Islet precursor cell (in vitro differentiated cells): ENCODE measurements at regions not wholly inside any gene's neighbourhood (a gene's known extent, or its start where the extent isn't known, plus 50 kb on each side); places are given as distances from the start of the nearest gene placed in this dataset.

Experiments
- DNase-seq: peaks from one replicate; pipeline ENCODE4 v3.0.0-alpha.2; 2018

DNA sequence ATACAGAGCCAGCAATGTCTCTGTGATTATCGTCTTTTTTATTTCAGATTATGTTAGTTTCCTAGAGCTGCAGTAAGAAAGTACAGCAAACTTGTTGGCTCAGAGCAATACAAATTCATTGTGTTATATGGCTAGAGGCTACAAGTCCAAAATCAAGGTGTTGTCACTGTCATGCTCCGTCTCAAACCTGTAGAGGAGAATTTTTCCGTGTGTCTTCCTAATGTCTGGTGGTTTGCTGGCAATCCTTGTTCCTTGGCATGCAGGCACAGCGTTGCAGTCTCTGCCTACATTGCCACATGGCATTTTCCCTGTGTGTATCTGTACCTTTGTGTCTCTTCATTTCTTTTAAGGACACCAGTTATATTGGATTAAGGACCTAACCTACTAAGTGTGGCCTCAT, 244.4 kb downstream of the LRRIQ3 start:
- no peak for DNase-seq

DNA sequence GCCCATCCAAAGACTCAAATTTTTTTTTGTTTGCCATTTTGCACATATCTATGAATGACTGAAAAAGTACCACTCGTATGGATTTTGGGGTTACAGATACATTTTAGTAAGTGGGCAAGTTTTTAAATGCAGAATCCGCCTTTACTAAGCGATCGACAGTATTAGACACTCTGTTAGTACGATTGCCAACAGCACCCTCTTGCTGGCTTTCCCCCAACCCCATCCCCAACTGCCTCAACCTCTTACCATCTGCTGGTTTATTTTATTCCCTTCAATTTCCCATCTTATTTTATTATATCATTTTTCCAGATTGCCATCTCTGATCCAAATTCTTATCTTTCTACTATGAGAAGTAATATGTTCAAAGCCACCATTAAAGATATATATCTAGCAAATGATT, 244.8 kb downstream of the LRRIQ3 start:
- DNase-seq = no peak

DNA sequence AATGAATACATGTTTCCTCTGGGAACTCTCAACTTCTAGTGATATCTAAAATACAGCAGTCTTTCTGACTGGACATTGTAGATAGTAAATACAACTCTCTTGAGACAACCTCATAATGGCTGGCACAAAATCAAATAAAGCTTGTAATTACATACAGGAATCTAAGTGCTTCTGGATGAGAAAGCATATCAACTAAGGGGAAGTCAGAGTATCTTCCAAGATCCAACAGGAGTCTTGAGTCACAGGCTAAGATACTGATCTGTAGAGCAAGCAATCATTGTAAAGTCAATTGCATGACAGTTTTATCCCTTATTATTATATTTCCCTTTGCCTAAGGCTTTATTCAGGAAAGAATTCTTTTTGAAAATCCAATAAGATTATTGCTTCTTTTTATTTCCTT, 249.9 kb downstream of the LRRIQ3 start:
- no peak for DNase-seq

DNA sequence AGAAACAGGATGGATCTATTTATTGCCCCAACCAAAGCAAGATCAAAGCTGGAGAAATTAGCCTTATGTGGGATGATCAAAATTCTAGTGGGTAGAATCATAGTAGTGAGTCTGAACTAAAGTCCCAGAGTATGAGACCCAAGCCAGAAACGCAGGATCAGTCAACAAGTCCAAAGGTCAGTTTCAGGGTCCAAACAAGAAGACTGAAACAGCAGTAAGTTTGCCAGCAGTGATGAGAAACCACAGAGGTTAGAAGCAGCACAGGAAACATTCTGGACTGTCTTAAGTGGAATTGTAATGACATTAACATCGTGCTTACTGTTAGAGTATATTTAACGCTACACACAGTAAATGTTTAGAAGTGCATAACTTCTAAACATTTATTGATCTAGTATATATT, 251.0 kb downstream of the LRRIQ3 start:
- DNase-seq = no peak

DNA sequence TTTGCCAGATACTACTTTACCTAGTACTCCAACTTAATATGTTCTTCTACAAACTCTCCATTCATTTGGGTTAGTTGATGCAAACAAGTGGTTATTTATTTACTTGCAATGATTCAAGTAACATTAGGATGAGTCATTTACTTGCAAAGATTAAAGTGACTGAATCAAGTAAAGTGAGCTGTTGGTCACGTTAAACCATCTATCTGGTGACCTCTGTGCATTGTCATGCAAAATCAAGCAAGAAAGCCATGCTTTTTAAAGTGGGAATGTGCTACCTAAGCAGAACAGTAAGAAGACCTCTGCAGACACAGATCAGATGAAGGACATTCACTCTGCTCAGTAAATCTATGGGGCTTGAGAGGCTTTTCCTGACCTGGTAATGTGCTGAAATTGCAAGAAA, 254.7 kb downstream of the LRRIQ3 start:
- DNase-seq = no peak

DNA sequence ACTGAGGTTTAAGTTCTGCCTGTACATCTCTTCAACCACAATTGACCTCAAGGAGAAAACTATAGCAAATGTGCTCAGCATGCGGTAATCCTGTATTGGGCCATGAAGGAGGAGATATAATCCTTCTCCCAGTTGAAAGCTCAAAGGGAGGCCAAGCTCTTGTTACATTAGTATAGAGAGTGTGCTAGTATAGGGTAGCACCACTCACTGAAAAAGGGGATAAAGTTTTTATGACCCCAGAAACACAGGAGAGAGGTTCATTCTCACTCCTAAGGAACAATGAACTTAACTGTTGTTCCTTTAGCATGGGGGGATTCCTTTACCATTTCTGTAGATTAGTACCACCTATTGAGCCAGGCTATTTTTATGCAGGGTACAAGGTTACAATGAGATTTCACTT, 267.7 kb downstream of the LRRIQ3 start:
- no peak for DNase-seq

DNA sequence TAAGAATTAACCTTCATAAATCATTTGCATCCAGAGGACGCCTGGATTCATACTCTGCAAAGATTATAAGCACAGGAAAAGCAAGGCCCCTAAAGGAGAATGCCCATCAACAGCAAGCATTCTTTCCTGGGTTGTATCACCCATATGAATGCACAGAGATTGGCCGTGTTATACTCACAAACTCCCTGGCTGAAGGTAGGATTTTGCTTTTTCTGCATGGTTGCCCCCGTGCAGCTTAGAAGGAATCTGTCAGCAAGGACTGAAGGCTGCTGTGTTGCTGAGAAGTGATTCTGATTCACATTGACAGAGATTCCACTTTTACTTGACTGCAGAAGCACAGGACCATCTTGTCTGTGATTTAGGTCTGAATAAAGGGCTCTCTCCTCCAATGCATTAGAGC, 283.0 kb downstream of the LRRIQ3 start:
- no peak for DNase-seq

DNA sequence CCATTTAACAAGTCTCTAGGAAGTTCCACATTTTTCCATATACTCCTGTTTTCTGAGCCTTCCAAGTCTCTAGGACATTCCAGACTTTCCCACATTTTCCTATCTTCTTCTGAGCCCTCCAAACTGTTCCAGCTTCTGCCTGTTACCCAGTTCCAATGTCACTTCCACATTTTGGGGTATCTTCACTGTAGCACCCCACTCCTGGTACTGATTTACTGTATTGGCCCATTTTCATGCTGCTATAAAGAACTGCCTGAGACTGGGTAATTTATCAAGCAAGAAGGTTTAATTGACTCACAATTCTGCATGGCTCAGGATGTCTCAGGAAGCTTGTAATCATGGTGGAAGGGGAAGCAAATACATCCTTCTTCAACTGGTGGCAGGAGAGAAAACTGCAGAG, 285.0 kb downstream of the LRRIQ3 start:
- no peak for DNase-seq

DNA sequence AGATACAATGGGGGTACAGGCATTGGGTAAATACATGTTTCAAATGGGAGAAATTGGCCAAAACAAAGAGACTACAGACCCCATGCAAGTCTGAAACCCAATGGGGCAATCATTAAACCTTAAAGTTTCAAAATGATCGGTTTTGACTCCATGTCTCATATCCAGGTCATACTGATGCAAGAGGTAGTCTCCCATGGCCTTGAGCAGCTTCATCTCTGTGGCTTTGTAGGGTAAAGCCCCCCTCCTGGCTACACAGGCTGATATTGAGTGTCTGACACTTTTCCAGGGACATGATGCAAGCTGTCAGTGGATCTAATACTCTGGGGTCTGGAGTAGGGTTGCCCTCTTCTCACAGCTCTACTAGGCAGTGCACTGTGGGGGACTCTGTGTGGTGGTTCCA, 286.1 kb downstream of the LRRIQ3 start:
- DNase-seq = no peak

DNA sequence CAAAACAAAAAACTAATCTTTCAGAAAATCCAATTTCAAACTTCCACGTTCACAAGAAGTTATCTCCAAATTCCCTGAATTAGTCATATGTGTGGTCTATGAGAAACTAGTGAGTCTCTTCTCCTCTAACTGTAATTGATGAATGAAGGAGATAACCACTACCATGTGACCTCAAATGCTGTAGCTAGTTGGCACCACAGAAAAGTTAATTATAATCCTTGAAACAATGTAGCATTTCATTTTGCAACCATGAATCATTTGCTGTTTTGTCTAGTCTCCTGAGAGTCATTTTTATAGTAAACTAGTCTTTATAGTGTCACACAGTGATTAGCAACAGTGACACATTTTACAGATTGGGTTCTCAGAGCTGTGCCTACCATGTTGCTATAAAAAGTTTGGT, 287.5 kb downstream of the LRRIQ3 start:
- DNase-seq = no peak

DNA sequence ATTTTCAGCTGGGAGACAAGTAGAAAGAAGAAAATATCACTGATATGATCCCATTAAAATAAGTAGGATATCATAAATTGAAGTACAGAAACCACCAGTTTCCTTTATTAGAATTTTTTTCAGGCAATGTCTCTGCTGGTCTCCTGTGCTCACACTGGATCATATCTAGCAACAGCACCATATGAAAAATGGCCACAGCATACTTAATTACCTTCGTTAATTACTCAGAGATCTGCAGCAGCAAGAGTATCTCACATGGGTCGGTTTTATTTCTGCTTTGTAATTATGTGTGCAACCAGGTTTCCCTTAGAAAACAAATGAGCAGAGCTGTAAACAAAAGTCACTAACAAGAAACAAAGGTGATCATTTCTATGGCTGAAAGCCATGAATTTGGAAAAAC, 287.9 kb downstream of the LRRIQ3 start:
- no peak for DNase-seq

DNA sequence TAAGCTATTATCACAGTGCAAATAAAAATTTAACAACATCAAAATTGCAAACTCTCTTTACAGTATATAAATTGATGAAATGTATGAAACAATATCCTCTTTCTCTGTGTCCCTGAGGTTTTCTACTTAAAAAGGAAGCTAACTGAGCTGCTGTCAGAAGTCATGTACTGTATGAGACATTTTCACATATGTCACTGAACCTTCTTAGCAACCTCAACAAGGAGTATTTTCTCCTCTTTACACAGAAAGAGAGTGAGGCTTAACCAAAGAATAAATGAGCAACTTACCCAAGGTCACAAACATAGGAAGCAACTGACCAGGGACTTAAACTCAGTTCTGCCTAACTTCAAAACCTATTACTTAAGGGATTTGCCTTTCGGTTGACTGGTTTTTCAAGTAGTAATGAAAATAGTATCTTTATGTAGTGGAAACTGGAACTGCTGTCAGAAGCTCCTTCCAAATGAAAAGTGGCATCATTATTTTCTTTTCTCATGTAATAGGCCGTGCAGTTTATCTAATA, 288.9 kb downstream of the LRRIQ3 start:
- no peak for DNase-seq

DNA sequence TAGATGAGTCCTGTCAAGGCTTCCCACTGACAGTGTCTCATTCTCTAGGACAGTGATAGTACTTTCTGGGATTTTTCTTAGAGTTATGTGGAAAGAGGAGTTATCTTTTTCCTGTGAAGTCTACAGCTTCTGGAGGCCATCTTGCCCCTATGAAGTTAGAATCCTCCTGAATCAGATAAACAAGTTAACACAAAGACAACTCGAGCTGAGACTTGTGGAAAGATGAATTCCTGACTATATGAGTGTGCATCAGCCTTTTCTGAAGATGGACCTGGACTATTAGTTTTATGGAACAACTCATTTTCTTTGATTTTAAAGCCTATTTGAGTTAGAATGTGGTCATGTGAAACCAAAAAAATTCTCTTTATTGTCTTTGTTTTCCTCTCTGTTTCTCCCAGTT, 290.9 kb downstream of the LRRIQ3 start:
- no peak for DNase-seq

DNA sequence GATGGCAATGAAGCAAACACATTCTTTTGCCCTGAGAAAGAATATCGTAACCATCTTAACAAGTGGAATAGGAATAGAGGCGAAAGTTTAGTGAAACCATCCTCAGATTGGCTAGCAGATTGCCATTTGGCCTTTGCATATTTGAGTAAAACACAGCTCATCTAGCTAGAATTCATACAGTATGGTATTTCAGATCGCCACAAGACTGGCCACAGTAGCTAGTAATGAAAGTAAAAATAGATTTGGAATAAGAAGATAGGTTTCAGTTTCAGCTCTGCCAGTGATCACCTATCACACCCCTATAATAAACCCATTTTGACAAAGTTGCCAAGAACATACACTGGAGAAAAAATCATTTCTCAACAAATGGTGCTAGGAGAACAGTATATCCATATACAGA, 294.9 kb downstream of the LRRIQ3 start:
- DNase-seq = no peak

DNA sequence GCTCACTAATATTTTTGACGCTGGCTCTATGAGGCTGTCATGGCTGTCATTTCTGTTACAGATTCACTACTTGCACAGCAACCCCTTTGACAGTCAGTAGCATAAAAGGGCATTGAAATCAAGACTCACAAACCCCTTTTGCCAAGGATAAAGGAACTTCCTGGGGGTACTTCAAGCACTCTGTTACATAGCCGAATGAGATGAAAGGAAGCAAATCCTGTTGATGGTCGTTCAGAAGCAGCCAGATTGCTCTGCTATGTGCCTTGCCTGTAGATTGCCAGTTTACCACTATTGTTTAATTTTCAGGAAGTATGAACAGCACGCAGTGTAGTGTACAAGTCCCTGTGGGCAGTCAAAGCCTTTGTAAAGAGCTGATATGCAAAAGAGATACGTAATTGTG, 296.2 kb downstream of the LRRIQ3 start:
- no peak for DNase-seq

DNA sequence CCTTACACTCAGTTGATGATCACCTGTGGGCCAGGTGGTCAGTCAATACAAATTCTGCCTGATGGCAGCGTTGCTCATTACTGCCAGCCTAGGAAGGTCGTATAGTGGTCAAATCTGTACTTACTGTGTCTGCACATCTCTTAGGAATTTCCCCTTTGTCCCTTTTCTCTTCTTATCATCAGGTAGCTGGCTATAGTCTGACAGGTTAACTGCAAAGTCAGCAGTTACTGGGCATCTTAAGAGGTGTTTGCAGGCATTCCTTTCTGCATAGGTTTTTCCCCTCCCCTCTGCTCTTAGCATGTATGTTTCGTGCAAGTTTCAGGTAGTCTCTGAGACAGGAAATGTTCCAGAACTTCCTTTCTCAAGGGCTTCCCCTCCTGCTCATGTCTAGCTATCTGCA, 298.7 kb downstream of the LRRIQ3 start:
- peak; percentile 51 for DNase-seq

DNA sequence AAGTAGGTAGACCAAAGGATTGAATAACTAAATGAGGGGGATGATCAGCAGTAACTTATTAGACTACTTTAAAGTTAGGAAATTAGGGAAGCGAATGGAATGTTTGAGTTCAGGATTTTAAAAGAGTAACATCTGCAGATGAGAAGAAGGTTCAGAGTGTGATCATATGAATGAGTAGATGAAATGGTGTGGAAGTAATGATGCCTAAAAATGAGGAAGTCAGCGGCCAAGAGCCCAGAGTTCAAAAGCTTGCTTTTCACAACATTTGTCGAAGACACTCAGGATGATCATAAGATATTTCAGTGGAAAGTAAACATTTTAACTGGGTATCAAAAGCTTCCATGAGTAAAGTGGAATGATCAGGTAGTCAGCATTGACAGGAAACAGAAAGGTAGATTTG, 299.4 kb downstream of the LRRIQ3 start:
- DNase-seq = no peak

DNA sequence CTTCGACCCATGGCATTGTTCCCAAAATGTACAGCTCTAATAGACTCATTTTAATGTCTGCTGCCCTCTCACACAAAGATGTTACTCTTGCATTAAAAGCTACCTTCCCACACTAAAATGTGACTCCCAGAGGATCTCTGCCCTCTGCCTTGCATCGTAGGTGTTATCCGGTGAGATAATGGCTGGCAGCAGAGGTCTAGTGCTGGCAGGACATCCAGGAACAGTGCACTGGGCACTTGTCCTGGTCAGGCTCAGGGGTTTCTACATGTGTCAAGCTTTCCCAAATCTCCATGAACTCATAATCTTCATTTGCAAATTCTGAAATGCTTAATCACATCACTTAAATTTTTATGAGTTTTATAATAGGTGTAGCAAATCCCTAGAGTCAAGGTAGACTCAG, 310.6 kb downstream of the LRRIQ3 start:
- DNase-seq = no peak

DNA sequence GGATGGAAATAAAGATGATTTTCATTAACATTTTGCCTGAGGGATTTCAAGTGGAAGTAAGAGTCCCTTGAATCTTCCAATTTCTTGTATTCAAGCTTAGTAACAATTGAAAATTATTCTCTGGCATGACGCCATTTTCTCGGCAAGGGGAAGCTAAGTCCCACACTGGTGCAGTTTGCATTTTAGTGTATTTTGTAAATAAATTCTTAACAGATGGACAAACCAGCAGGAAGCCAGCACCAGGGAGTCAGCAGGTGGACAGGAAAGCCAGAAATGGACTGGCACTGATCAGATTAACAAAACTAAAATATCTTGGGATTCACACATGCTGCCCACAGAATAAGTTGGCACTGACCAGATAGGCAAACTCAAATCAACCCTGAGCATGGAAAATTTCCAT, 311.3 kb downstream of the LRRIQ3 start:
- DNase-seq = no peak

DNA sequence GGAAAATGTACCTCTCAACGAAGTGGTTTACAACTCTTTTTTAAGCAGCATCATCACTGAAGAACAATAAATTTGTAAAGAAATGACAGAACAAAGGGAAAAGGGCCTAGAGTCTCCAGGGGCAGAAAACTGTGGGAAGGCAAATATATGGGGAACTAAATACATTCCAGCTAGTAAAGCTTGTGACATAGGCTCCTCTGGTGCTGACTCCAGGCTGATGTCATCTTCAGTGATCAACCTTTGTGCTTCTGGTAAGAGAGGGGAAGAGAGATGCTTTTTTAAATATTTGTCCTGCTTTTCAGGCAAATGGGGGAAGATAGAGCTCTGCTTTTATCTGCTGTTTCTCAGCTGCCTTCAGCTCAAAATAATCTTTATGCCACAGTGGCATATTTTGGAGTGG, 323.2 kb downstream of the LRRIQ3 start:
- no peak for DNase-seq

DNA sequence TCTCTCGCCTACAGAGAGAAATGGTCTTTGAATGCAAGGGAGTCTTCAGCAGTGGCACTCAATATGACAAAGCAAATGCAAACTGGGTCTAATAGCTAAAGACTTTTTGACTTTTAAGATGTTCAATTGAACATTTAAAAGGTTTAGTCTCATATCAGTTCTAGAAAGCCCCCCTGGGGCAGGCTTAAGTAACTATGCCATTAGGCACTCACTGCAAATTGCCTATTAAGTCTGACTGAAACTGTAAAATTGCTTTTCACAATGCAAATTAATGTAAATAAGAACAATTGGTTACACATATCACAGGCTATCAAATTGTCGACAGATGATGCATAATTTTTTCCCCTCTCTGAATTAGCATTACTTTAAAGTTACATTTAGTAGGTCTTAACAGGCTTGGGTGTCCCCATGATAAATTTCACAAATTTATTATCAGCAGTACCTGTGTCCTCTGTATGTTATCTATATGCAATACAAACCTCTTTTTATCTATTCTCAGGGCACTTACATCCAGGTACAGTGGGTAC, 329.1 kb downstream of the LRRIQ3 start:
- DNase-seq = no peak

DNA sequence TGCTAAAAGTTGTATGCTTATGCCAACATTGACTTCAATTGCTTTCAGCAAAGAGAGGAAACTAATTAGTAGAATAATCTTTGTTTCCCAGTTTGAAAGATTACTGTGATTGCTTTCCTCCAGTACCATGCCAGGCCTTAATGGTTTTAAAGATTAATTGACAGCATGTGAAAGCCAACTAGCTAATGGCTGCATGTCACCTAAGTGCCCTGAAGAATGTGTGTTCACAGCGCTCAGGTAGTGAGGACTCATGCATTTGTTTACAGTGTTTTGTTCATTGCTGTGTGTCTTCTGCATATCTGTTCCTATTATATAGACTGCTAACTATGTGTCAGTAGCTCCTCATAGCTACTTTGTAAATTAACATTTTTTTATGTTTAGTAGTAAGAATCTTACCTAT, 335.6 kb downstream of the LRRIQ3 start:
- no peak for DNase-seq

DNA sequence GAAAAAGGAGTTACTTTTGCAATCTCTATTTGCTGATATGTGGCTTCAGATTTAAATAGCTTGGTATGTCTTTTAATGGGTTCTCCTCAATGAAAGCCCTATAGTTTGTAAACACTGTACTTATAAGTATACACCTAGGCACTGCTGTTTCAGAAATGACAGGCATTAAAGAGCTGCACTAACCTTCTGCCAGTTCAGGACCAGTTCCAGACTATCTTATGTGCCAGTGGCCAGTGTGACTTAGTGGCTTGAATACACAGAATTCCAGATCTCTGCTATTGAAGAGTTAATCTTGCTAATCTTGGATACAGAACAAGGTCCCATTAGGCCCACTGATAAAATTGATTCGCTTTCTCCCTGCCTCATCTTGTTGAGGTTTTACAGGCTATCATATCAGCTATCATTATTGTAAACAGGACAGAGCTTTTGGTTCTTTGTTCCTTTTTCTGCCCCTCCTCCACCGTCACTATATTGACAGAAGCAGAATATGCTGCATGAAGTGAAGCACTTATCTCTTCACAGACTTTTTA, 337.5 kb downstream of the LRRIQ3 start:
- DNase-seq = no peak

DNA sequence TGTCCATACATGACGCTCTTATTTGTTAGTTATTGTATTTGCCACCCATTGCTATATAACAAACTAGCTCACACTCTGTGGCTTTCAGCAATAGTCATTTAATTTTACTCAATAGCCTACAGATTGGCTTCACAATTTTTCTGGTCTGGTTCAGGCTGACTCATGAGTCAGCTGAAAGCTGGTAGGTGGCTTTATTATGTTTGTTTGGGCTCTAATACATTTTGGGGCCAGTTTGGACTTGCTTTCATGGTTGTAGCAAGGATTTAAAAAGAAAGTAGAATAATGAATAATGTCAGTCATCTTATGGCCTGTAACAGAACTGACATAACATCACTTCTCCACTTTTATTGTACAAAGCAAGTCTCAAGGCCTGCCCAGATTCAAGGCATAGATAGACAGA, 338.7 kb downstream of the LRRIQ3 start:
- DNase-seq = no peak

DNA sequence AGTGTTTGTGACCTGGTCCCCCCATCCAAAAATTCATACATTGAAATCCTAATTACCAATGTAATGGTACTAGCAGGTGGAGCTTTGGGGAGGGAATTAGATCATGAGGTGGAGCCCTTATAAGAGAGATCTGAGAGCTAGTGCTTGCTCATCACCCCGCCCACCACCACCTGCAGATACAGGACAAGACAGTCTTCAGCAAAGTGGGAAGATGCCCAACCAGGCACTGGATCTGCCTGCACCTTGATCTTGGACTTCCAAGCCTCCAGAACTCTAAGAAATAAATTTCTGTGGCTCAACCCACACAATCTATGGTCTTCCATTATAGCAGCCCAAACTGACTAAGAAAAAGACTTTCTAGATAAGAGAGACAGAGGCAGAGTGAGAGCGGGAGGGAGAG, 343.4 kb downstream of the LRRIQ3 start:
- no peak for DNase-seq

DNA sequence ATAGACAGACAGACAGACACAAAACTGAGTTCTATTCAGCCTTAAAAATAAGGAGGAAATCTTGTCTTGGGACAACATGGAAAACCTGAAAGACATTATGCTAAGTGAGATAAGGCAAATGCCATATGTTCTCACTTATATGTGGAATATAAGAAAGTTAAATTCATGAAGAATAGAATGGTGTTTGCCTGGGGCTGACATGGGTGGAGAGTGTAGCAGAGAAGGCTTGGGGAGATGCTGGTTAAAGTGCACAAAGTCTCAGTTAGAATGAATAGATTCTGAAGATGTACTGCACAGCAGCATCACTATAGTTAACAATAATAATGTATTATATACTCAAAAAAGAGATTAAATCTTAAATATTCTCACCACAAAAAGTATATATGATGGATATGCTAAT, 355.5 kb downstream of the LRRIQ3 start:
- DNase-seq = no peak
